Keratinocyte (primary cell): ENCODE measurements at regions not wholly inside any gene's neighbourhood (a gene's known extent, or its start where the extent isn't known, plus 50 kb on each side); places are given as distances from the start of the nearest gene placed in this dataset.

Experiments used
- DNase-seq: peaks from one replicate; pipeline ENCODE4 v3.0.0-alpha.2; 2011; ENCODE audit warnings: low read depth, missing footprints, low spot score
- FAIRE-seq: peaks from 2 replicates; lab custom pipeline; 2011; peaks lifted over from hg19 to GRCh38; lab: Jason Lieb, UNC
- H2AFZ ChIP-seq: 2 replicates; pipeline ENCODE4 v1.6.0; 2012; ENCODE audit warnings: low read length, control low read depth, inconsistent platforms; ENCODE audit not compliant: control insufficient read depth
- H3K27ac ChIP-seq: 2 replicates; pipeline ENCODE4 v1.5.1; 2011; ENCODE audit warnings: low read length; ENCODE audit not compliant: control insufficient read depth, insufficient read depth
- H3K27me3 ChIP-seq: 3 replicates; pipeline ENCODE4 v1.6.0; 2011; ENCODE audit warnings: low read length; ENCODE audit not compliant: control insufficient read depth, insufficient read depth; ENCODE audit errors: extremely low read depth
- H3K36me3 ChIP-seq, 2 experiments: 2 replicates in 1 of 2; 3 replicates in 1 of 2; pipeline ENCODE4 v1.5.1; 2011; ENCODE audit warnings: low read length in 2 of 2, mild to moderate bottlenecking in 1 of 2; ENCODE audit not compliant: control insufficient read depth in 2 of 2, insufficient read depth in 2 of 2; ENCODE audit errors: extremely low read depth in 1 of 2
- H3K4me1 ChIP-seq: 3 replicates; pipeline ENCODE4 v1.5.1; 2011; ENCODE audit warnings: low read length; ENCODE audit not compliant: control insufficient read depth, insufficient read depth; ENCODE audit errors: extremely low read depth
- H3K4me2 ChIP-seq: 3 replicates; pipeline ENCODE4 v1.6.0; 2011; ENCODE audit warnings: low read depth, low read length; ENCODE audit not compliant: control insufficient read depth, insufficient read depth; ENCODE audit errors: extremely low read depth
- H3K4me3 ChIP-seq, 3 experiments: fragments of 200-600 bp in 1 of 3; sonication (generic) in 1 of 3; 2 replicates in 2 of 3; 3 replicates in 1 of 3; pipeline ENCODE4 v1.5.1; 2011 to 2016; ENCODE audit warnings: low read length in 3 of 3, mild to moderate bottlenecking in 3 of 3, control low read depth in 2 of 3, inconsistent platforms in 1 of 3, low read depth in 1 of 3, mixed read lengths in 1 of 3, mixed run types in 1 of 3, moderate library complexity in 1 of 3; ENCODE audit not compliant: control insufficient read depth in 2 of 3, insufficient read depth in 2 of 3; ENCODE audit errors: extremely low read depth in 1 of 3
- H3K79me2 ChIP-seq: 2 replicates; pipeline ENCODE4 v1.6.0; 2012; ENCODE audit warnings: low read length; ENCODE audit not compliant: control insufficient read depth, insufficient read depth
- H3K9ac ChIP-seq: 3 replicates; pipeline ENCODE4 v1.6.0; 2011; ENCODE audit warnings: low read length; ENCODE audit not compliant: control insufficient read depth, insufficient read depth; ENCODE audit errors: extremely low read depth
- H3K9me1 ChIP-seq: 3 replicates; pipeline ENCODE4 v1.6.0; 2011; ENCODE audit warnings: low read length; ENCODE audit not compliant: control insufficient read depth, insufficient read depth; ENCODE audit errors: extremely low read depth
- H3K9me3 ChIP-seq: 2 replicates; pipeline ENCODE4 v1.5.1; 2012; ENCODE audit warnings: low read depth, low read length; ENCODE audit not compliant: control insufficient read depth
- H4K20me1 ChIP-seq: 3 replicates; pipeline ENCODE4 v1.6.0; 2011; ENCODE audit warnings: low read length; ENCODE audit not compliant: control insufficient read depth, insufficient read depth; ENCODE audit errors: extremely low read depth
- CTCF ChIP-seq, 3 experiments: IDR thresholded peaks in 1 of 3; conservative IDR thresholded peaks in 1 of 3; optimal IDR thresholded peaks in 1 of 3; 2 replicates in 2 of 3; 3 replicates in 1 of 3; pipeline versions ENCODE3 to v1.5.1; 2011; ENCODE audit warnings: low read length in 3 of 3, mild to moderate bottlenecking in 3 of 3, moderate library complexity in 2 of 3, control low read depth in 1 of 3, inconsistent platforms in 1 of 3; ENCODE audit not compliant: insufficient read depth in 2 of 3; ENCODE audit errors: extremely low read depth in 1 of 3
- EZH2 ChIP-seq: IDR thresholded peaks from one replicate; pipeline ENCODE4 v1.6.1; 2012; ENCODE audit warnings: inconsistent platforms, mild to moderate bottlenecking, low read length, moderate library complexity
- dilution Hi-C: fragments of 300-500 bp; cut with MboI; formaldehyde crosslinking; loops from one replicate; pipeline ENCODE4 v1.7.0; 2020; ENCODE audit warnings: low sequenced_read_pairs; ENCODE audit not compliant: extremely low pct_ligation_motif_present

DNA sequence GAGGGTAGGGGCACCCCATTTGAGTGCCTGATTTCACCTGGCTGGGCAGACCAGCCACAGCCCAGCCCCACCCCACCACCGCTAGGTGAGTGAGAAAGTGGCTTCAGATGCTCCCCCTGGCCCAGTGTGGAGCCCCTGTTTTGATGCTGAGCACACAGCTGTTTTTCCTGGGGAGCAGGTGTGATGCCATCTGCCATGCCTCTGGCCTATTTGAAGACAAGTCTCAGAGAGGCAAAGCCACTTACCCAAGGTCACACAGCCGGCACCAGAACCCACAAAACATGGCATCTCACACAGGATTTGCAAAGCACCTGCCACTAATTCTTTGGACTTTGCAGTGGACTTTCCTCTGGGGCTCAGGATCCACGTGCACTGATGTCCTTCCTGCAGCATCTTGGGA lies 131.3 kb downstream of the INHBB start:
- Histone ChIP-seq H3K9me1 (no peaks in the 10 kb centered on the region), H3K4me3 (no peak overlapping the region), H2AFZ (no peak overlapping the region), H3K9me3 (peaks cover under 1% of the 10 kb centered on the region), H3K27me3 (no peaks in the 10 kb centered on the region), H3K79me2 (no peaks in the 10 kb centered on the region), H3K27ac (no peak overlapping the region), H3K4me2 (no peak overlapping the region), H4K20me1 (no peaks in the 10 kb centered on the region), H3K4me1 (peaks cover 25% of the 10 kb centered on the region), H3K36me3 (no peaks in the 10 kb centered on the region), H3K9ac (no peak overlapping the region)
- dilution Hi-C loops, result no loop called here
- DNase-seq, result no peak
- no peak for TF ChIP-seq EZH2
- TF ChIP-seq CTCF (optimal IDR thresholded peaks at IDR 0.05 in 1 of 3, IDR thresholded peaks at IDR 0.05 in 1 of 3, conservative IDR thresholded peaks at IDR 0.05 in 1 of 3; ENCODE audit: extremely low read depth in 1 of 3, insufficient read depth in 2 of 3, low read length in 3 of 3), result no peak
- no peak for FAIRE-seq

DNA sequence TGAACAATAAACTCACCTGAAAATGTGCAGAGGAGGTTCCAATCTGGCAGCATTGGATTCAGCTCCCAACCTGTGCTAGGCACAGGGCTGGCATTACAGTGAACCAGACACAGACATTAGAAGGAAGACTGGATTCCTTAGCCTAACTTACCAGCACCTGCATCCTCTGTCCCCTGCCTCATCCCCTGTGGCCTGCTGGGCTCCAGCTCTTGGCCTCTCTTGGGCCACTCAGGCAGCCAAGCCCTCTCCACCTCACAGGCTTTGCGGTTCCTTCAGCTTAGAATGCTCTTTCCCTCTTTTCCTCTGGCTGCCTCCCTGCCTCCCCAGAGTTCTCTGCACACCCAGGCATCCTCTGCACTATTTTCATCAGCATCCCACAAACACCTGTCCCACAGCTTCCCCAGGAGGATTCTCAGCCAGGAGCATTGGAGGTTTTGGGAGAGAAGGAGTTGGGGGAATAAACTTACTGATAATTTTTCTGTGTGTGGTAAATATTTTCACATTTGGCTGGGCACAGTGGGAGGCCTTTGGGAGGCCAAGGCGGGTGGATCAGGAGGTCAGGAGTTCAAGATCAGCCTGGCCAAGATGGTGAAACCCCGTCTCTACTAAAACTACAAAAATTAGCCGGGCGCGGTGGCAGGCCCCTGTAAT lies 132.0 kb downstream of the INHBB start:
- no peak overlapping the region for H3K9ac ChIP-seq
- no peak overlapping the region for H3K4me2 ChIP-seq
- dilution Hi-C loops, result no loop called here
- H3K79me2 ChIP-seq, result no peaks in the 10 kb centered on the region
- H3K4me3 ChIP-seq, result no peak overlapping the region
- no peak for DNase-seq
- H4K20me1 ChIP-seq, result no peaks in the 10 kb centered on the region
- H3K4me1 ChIP-seq, result peaks cover 18% of the 10 kb centered on the region
- no peak overlapping the region for H2AFZ ChIP-seq
- FAIRE-seq, result no peak
- H3K9me1 ChIP-seq, result no peaks in the 10 kb centered on the region
- TF ChIP-seq EZH2 (no peak), CTCF (optimal IDR thresholded peaks at IDR 0.05 in 1 of 3, IDR thresholded peaks at IDR 0.05 in 1 of 3, conservative IDR thresholded peaks at IDR 0.05 in 1 of 3; ENCODE audit: extremely low read depth in 1 of 3, insufficient read depth in 2 of 3, low read length in 3 of 3) (no peak)
- H3K36me3 ChIP-seq, result no peaks in the 10 kb centered on the region
- H3K27me3 ChIP-seq, result no peaks in the 10 kb centered on the region
- H3K9me3 ChIP-seq, result no peaks in the 10 kb centered on the region
- no peak overlapping the region for H3K27ac ChIP-seq
